Stimulated activated CD8-positive, alpha-beta memory T cell treated with anti-CD3 and anti-CD28 coated beads, Interleukin-7, amount 100 ng/mL, for 1 hour (primary cell): ENCODE measurements at regions not wholly inside any gene's neighbourhood (a gene's known extent, or its start where the extent isn't known, plus 50 kb on each side); places are given as distances from the start of the nearest gene placed in this dataset.

Source experiments
- DNase-seq, 2 donors: peaks; one replicate each; pipeline ENCODE4 v3.0.0-alpha.2; 2020; ENCODE audit warnings: low read depth in 2 of 2

- DNase-seq = no peak
Measured at GRCh38 chr6:2429460-2429859, 184.1 kb upstream of the GMDS start.

DNA sequence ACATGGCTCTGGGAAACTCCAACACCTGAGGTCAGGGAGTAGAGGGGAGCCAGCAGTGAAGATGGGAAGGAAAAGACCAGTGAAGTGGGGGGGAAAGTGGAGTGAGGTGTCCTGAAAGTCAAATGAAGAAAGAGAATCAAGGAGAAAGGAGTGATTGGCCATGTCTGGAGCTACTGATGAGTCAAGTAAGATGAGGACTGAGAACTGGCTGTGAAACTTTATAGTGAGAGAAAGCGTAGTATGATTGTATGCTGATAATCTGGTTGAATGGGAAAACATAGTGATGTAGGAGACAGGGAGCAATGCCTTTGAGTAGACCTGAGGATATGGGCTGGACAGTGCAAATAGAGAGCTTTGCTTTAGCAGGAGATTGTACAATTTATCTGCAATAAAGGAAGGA lies 183.6 kb upstream of the GMDS start:
- no peak for DNase-seq

DNA sequence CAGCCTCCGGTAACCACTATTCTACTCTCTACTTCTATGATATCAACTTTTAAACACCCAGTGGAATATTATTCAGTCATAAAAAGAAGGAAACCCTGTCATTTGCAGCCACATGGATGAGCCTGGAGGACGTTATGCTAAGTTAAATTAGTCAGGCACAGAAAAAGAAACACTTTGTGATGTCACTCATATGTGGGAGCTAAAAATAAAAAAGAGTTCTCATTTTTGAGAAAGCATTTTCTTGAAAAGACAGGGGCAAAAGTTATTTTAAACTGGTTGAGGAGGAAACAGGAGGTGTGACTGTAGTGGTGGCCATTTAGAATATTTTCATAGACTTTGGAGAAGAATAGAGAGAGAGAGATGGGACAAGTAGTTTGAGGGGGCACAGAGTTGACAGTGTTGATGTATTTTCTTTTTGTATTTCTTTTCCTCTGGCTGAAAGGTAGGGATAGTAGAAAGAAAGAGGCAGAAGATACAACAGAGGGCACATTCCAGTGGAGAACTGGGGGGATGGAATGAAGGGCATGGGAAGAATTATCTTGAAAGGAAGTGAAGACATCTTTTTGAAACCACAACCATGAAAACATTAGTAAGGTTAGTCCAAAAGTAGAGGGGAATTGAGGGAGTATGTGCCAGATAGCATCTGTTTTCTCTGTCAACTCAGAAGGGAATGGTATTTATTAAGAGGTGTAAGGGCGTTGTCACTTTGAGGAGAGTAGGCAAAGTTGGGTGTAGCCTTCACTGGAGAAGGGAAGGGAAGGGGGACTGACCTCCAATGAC lies 181.3 kb upstream of the GMDS start:
- DNase-seq = no peak

DNA sequence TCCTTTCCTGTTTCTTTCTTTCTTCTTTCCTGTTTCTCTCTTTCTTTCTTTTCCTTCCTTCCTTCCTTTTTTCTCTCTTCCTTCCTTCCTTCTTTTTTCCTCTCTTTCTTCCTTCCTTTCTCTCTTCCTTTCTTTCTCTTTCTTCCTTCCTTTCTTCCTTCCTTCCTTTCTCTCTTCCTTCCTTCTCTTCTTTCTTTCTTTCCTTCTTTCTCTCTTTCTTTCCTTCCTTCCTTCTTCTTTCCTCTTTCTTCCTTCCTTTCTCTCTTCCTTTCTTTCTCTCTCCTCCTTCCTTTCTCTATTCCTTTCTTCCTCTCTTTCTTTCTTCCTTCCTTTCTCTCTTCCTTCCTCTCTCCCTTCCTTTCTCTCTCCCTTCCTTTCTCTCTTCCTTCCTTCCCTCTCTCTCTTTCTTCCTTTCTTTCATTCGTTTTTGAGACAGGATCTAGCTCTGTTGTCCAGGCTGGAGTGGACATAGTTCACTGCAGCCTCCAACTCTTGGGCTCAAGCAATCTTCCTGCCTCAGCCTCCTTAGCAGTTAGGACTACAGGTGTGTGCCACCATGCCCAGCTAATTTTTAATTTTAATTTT lies 170.8 kb upstream of the GMDS start:
- no peak for DNase-seq

DNA sequence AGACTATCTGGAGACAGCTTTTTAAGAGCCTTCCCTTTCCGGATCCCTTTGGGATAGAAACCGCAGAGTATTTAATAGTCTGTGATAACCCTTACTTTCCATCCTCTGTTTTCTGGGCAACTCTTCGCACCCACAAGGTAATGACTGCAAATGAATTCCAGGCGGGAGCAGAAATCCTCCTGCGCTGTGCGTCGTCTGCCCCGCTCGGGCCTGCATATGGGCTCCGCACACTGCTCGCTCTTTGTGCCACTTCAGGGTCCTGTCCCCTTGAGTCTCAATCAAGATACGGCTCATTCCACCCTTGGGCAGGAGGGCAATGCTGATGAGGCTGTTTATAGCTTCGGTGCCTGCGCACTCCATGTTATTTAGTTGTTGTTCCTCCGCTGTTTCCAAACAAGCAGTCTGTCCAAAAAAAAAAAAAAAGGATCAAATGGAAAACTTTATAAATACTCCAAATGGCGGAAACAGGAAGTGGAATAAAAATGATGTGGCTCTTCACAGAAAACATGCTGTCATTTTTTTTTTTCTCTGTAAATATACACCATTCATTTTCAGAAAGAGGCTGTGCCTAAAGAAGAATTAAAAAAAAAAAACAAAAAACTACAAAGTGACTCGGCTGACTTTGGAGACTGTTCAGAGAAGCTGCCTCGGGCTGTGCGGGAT lies 169.6 kb upstream of the GMDS start:
- no peak for DNase-seq

DNA sequence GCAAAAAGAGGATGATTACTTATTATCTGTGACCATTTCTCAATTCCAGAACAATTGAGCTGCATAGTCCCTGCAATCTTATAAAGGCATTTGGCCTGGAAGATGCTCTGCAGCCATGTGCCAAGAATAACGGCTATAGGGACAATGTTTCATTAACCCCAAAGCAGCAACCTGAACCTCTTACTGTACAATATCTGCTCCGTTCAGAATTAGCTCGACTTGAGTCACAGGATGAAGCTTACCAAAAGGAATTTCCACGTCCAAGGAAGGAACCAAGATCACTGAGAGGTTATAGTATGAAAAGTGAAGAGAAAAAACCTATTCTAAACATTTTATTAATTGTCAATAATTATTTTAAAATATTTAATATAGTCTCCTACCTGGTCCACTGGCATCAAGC lies 167.3 kb upstream of the GMDS start:
- no peak for DNase-seq

DNA sequence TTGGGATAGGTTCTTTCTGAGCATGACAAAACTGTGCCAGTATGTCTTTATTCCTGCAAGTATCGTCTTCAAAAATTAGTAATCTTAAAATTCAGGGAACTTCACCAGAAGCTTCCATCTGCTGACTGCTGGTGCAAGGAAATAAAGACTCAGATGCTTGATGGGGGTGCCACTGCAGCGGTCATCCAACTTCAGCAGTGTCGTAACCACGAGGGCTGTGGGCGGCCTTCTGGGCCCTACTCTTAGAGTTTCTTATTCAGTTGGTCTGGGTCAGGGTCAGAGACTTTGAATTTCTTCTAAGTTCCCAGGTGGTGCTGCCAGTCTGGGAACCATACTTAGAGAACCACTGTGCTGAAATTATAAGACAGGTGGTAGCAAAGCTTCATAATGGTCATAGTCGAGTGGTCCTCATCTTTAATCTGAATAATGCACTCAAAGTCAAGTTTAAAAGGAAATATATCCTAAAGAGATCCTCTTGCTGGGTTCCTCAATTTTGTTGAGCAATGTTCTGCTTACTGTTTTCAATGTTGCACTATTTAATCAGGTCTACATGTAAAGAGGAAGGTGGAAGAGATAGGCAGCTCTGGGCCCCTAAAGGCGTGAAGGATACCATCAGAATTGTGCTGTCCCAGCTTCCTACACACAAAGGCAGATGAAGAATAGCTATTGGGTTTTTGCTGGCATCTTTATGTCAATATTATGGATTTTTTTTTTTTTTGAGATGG lies 165.4 kb upstream of the GMDS start:
- DNase-seq = no peak

GRCh38 chr6:2407525-2407924 lies 162.1 kb upstream of the GMDS start:
- DNase-seq = no peak

GRCh38 chr6:2404211-2404929 lies 159.0 kb upstream of the GMDS start:
- no peak for DNase-seq

DNA sequence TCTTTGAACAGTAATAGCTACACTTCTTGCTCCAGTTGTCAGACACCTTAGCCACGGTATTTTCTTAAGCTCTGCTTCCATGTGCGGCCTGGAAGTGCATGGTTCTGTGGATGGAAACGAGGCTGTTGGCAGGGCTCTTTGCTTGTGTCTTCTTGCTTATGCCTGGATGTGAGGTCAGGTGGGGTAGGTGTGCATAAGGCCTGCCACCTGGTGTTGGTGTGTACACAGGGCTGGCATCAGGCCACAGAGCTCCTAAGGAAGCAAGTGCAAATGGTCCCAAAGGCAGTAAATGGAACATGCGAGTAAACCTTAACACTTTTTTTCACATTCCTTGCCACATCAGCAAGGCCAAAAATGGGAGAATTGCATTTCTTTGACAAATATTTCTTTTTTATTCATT lies 158.1 kb upstream of the GMDS start:
- DNase-seq = no peak

GRCh38 chr6:2396846-2397630 lies 151.6 kb upstream of the GMDS start:
- DNase-seq = no peak

GRCh38 chr6:2396042-2396657 lies 150.7 kb upstream of the GMDS start:
- no peak for DNase-seq

DNA sequence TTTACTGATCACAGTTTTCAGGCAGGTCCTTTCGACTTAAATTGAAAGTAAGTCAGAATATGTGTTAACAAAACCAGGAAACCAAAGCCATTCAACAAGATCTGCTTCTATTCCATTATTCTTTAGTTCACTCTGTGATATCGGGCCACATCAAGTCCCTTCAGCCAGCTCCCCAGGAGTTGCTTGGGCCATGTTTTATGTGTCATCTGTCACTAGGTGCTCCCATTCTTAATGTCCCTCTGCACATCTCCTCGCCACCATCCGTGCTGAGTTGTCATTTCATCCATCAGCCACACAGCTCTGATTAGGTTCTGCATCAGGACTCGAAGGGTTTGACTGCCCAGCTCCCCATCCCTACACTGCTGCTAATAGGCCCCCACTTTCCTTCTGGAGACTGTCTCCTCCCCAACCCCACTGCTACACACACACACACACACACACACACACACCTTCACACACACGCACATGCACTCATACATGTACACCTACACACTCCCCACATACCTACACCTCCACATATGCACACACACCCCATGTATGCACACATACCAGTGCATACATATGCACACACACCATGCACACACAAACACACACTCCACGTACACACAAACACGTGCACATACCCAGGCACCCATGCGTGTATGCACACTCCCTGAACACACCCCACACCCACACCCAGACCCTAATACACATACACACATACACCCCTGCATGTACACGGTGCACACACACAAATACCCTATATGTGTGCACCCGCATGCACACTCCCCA lies 143.3 kb upstream of the GMDS start:
- DNase-seq = no peak

GRCh38 chr6:2387445-2387844 lies 142.0 kb upstream of the GMDS start:
- DNase-seq = no peak

DNA sequence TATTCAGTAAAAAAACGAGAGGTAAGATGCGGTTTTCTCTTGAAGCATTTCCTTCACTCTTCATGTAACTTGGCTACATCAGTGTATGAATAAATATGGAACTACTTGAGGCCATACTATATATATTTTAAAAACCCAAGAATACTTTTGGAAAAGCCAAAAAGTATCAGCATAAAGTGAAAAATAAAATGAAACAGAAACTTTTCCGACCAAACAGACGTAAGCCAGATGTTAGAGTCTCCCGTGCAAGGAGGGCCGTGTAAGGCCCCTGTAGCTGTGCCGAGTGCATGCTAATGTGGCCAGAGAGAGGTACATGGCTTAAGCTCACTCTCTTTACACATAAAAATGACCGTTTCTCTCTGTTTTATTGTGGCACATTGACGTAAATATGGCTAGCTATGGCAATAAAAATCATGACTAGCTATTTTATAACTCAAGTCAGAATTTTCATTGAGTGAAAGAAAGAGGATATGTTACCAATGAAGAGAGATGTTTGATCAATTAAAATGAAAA lies 140.1 kb upstream of the GMDS start:
- no peak for DNase-seq

DNA sequence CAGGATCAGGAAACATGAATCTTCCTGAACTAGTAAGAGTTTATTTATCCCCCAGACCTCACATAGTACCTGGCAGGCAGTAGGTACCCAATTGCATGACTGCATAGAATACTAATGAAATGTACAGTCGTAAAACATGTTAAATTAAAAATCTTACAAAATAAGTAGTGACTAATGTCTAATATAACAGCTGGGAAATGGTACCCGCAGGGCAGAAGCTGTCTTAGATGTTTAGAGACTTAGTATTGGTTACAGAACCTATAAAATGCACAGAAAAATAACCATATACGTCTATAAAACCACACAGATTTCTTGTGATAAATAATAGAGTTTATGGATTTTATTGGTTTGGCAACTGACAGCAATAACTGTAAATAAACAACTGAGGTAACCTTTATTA lies 139.1 kb upstream of the GMDS start:
- no peak for DNase-seq

GRCh38 chr6:2381872-2382661 lies 136.7 kb upstream of the GMDS start:
- no peak for DNase-seq

GRCh38 chr6:2378891-2379652 lies 133.7 kb upstream of the GMDS start:
- no peak for DNase-seq
